ENCODE measurements at regions not wholly inside any gene's neighbourhood (a gene's known extent, or its start where the extent isn't known, plus 50 kb on each side); places are given as distances from the start of the nearest gene placed in this dataset.
A peak's percentile ranks its signal among the peaks of the same experiment; 100 is the strongest.
"Not testable (repeated sequence)": the region's sequence is repeated elsewhere in the genome, so short reads cannot be mapped to it uniquely, and the experiment has no call there.

GRCh38 chr3:164848923-164849322, 229.4 kb downstream of the SI start:
- DNase-seq (no peak), ATAC-seq (no peak)
- WGBS: 69% methylated on average over 4 of the region's 4 CpGs
- intact Hi-C loops (cut with DNase I): no loop called here
- no peak overlapping the region for H3K4me3 ChIP-seq (ENCODE audit: low read length)
- H3K4me1 ChIP-seq (ENCODE audit: control insufficient read depth, insufficient read depth, low read length): no peaks in the 10 kb centered on the region
- H3K9me3 ChIP-seq (ENCODE audit: control insufficient read depth, low read length): no peaks in the 10 kb centered on the region
- no peak overlapping the region for H3K27ac ChIP-seq (ENCODE audit: low read length)
- H3K27me3 ChIP-seq (ENCODE audit: control insufficient read depth, insufficient read depth): no peaks in the 10 kb centered on the region

- no peaks in the 10 kb centered on the region for H3K9me3 ChIP-seq (ENCODE audit: control insufficient read depth, low read length)
- WGBS: 76% methylated on average over 2 of the region's 2 CpGs
- no peaks in the 10 kb centered on the region for H3K27me3 ChIP-seq (ENCODE audit: control insufficient read depth, insufficient read depth)
- DNase-seq (no peak), ATAC-seq (no peak)
- intact Hi-C loops (cut with DNase I): no loop called here
- H3K4me3 ChIP-seq (ENCODE audit: low read length): no peak overlapping the region
- no peak overlapping the region for H3K27ac ChIP-seq (ENCODE audit: low read length)
- H3K4me1 ChIP-seq (ENCODE audit: control insufficient read depth, insufficient read depth, low read length): no peaks in the 10 kb centered on the region
Measured at GRCh38 chr3:164845739-164846138, 232.6 kb downstream of the SI start.

GRCh38 chr3:164832216-164832615, 246.1 kb downstream of the SI start:
- no peak for ATAC-seq
- 58% methylated on average over 5 of the region's 5 CpGs for WGBS
- H3K27me3 ChIP-seq (ENCODE audit: control insufficient read depth, insufficient read depth): no peaks in the 10 kb centered on the region

GRCh38 chr3:164818318-164818717, 260.0 kb downstream of the SI start:
- H3K4me1 ChIP-seq (ENCODE audit: control insufficient read depth, insufficient read depth, low read length): no peaks in the 10 kb centered on the region
- H3K27me3 ChIP-seq (ENCODE audit: control insufficient read depth, insufficient read depth): no peaks in the 10 kb centered on the region
- no peaks in the 10 kb centered on the region for H3K9me3 ChIP-seq (ENCODE audit: control insufficient read depth, low read length)
- H3K4me3 ChIP-seq (ENCODE audit: low read length): no peak overlapping the region
- DNase-seq: peak in 1 of 3 donors; percentile 29
- no peak for ATAC-seq
- H3K27ac ChIP-seq (ENCODE audit: low read length): no peak overlapping the region
- WGBS: 91% methylated on average over 12 of the region's 12 CpGs
- intact Hi-C loops (cut with DNase I): no loop called here

More at GRCh38 chr3:164832216-164832615, 246.1 kb downstream of the SI start:
- H3K4me3 ChIP-seq (ENCODE audit: low read length): no peak overlapping the region
- no peak overlapping the region for H3K27ac ChIP-seq (ENCODE audit: low read length)
- no peak for DNase-seq
- intact Hi-C loops (cut with DNase I): no loop called here
- no peaks in the 10 kb centered on the region for H3K4me1 ChIP-seq (ENCODE audit: control insufficient read depth, insufficient read depth, low read length)
- H3K9me3 ChIP-seq (ENCODE audit: control insufficient read depth, low read length): no peaks in the 10 kb centered on the region

GRCh38 chr3:164814106-164814505, 264.2 kb downstream of the SI start:
- H3K27ac ChIP-seq (ENCODE audit: low read length): no peak overlapping the region
- no peaks in the 10 kb centered on the region for H3K4me1 ChIP-seq (ENCODE audit: control insufficient read depth, insufficient read depth, low read length)
- intact Hi-C loops (cut with DNase I): no loop called here
- no peak overlapping the region for H3K4me3 ChIP-seq (ENCODE audit: low read length)
- DNase-seq: peak in 1 of 3 donors; percentile 35
- H3K9me3 ChIP-seq (ENCODE audit: control insufficient read depth, low read length): no peaks in the 10 kb centered on the region
- 93% methylated on average over 15 of the region's 15 CpGs for WGBS
- ATAC-seq: no peak
- H3K27me3 ChIP-seq (ENCODE audit: control insufficient read depth, insufficient read depth): no peaks in the 10 kb centered on the region

- Histone ChIP-seq H3K4me1 (ENCODE audit: control insufficient read depth, insufficient read depth, low read length) (no peaks in the 10 kb centered on the region), H3K27ac (ENCODE audit: low read length) (no peak overlapping the region), H3K4me3 (ENCODE audit: low read length) (no peak overlapping the region), H3K27me3 (ENCODE audit: control insufficient read depth, insufficient read depth) (no peaks in the 10 kb centered on the region), H3K9me3 (ENCODE audit: control insufficient read depth, low read length) (no peaks in the 10 kb centered on the region)
- WGBS: 82% methylated on average over 6 of the region's 6 CpGs
- intact Hi-C loops (cut with DNase I): no loop called here
- DNase-seq (no peak), ATAC-seq (no peak)
Measured at GRCh38 chr3:164812042-164812441, 266.3 kb downstream of the SI start.

GRCh38 chr3:164806188-164806587, 272.1 kb downstream of the SI start:
- Histone ChIP-seq H3K9me3 (ENCODE audit: control insufficient read depth, low read length) (no peaks in the 10 kb centered on the region), H3K27ac (ENCODE audit: low read length) (no peak overlapping the region), H3K4me3 (ENCODE audit: low read length) (no peak overlapping the region), H3K27me3 (ENCODE audit: control insufficient read depth, insufficient read depth) (no peaks in the 10 kb centered on the region), H3K4me1 (ENCODE audit: control insufficient read depth, insufficient read depth, low read length) (no peaks in the 10 kb centered on the region)
- WGBS: 56% methylated on average over 2 of the region's 2 CpGs
- ATAC-seq (no peak), DNase-seq (no peak)
- intact Hi-C loops (cut with DNase I): no loop called here

GRCh38 chr3:164794099-164794498, 284.2 kb downstream of the SI start:
- H3K4me3 ChIP-seq (ENCODE audit: low read length): no peak overlapping the region
- H3K9me3 ChIP-seq (ENCODE audit: control insufficient read depth, low read length): no peaks in the 10 kb centered on the region
- no peaks in the 10 kb centered on the region for H3K4me1 ChIP-seq (ENCODE audit: control insufficient read depth, insufficient read depth, low read length)
- H3K27ac ChIP-seq (ENCODE audit: low read length): no peak overlapping the region
- 66% methylated on average over 1 of the region's 1 CpG for WGBS
- intact Hi-C loops (cut with DNase I): no loop called here
- no peaks in the 10 kb centered on the region for H3K27me3 ChIP-seq (ENCODE audit: control insufficient read depth, insufficient read depth)
- no peak for ATAC-seq
- DNase-seq: no peak

GRCh38 chr3:164791263-164791662, 287.0 kb downstream of the SI start:
- ATAC-seq (no peak), DNase-seq (no peak)
- intact Hi-C loops (cut with DNase I): no loop called here
- Histone ChIP-seq H3K4me1 (ENCODE audit: control insufficient read depth, insufficient read depth, low read length) (no peaks in the 10 kb centered on the region), H3K27ac (ENCODE audit: low read length) (no peak overlapping the region), H3K4me3 (ENCODE audit: low read length) (no peak overlapping the region), H3K9me3 (ENCODE audit: control insufficient read depth, low read length) (no peaks in the 10 kb centered on the region), H3K27me3 (ENCODE audit: control insufficient read depth, insufficient read depth) (no peaks in the 10 kb centered on the region)
- 70% methylated on average over 4 of the region's 4 CpGs for WGBS

- peak in 2 of 3 donors; percentile 32 to 47 for DNase-seq
- H3K27me3 ChIP-seq (ENCODE audit: control insufficient read depth, insufficient read depth); H3K27ac ChIP-seq (ENCODE audit: low read length); ATAC-seq; H3K9me3 ChIP-seq (ENCODE audit: control insufficient read depth, low read length); intact Hi-C loops (cut with DNase I); H3K4me3 ChIP-seq (ENCODE audit: low read length); H3K4me1 ChIP-seq (ENCODE audit: control insufficient read depth, insufficient read depth, low read length): not testable (repeated sequence)
- WGBS: 90% methylated on average over 21 of the region's 21 CpGs
Measured at GRCh38 chr3:164784407-164784806, 293.9 kb downstream of the SI start.

- DNase-seq: no peak
- no peak overlapping the region for H3K27ac ChIP-seq (ENCODE audit: low read length)
- no peaks in the 10 kb centered on the region for H3K9me3 ChIP-seq (ENCODE audit: control insufficient read depth, low read length)
- H3K4me3 ChIP-seq (ENCODE audit: low read length): no peak overlapping the region
- no peaks in the 10 kb centered on the region for H3K4me1 ChIP-seq (ENCODE audit: control insufficient read depth, insufficient read depth, low read length)
- H3K27me3 ChIP-seq (ENCODE audit: control insufficient read depth, insufficient read depth): no peaks in the 10 kb centered on the region
- intact Hi-C loops (cut with DNase I): no loop called here
- no peak for ATAC-seq
Measured at GRCh38 chr3:164781755-164782154, 296.5 kb downstream of the SI start.

GRCh38 chr3:164779816-164780215, 298.5 kb downstream of the SI start:
- no peaks in the 10 kb centered on the region for H3K27me3 ChIP-seq (ENCODE audit: control insufficient read depth, insufficient read depth)
- H3K4me3 ChIP-seq (ENCODE audit: low read length): no peak overlapping the region
- ATAC-seq (no peak), DNase-seq (no peak)
- no peak overlapping the region for H3K27ac ChIP-seq (ENCODE audit: low read length)
- H3K4me1 ChIP-seq (ENCODE audit: control insufficient read depth, insufficient read depth, low read length): no peaks in the 10 kb centered on the region
- 41% methylated on average over 4 of the region's 4 CpGs for WGBS
- intact Hi-C loops (cut with DNase I): no loop called here
- no peaks in the 10 kb centered on the region for H3K9me3 ChIP-seq (ENCODE audit: control insufficient read depth, low read length)

Measured in right cardiac atrium (tissue), 5 donors.